ENCODE measurements at regions not wholly inside any gene's neighbourhood (a gene's known extent, or its start where the extent isn't known, plus 50 kb on each side); places are given as distances from the start of the nearest gene placed in this dataset.

GRCh38 chr4:29972121-29972520 is 748.0 kb upstream of the PCDH7 start:
- TF ChIP-seq ZBTB8A (tag by site-specific recombination; IDR thresholded peaks at IDR 0.05) (no peak), ZNF624 (tag by site-specific recombination; IDR thresholded peaks at IDR 0.05) (no peak), CTCF (tag by site-specific recombination; IDR thresholded peaks at IDR 0.05) (no peak)
